Mucosa of descending colon (tissue), 3 donors: ENCODE measurements at regions not wholly inside any gene's neighbourhood (a gene's known extent, or its start where the extent isn't known, plus 50 kb on each side); places are given as distances from the start of the nearest gene placed in this dataset.
"Not testable (repeated sequence)": the region's sequence is repeated elsewhere in the genome, so short reads cannot be mapped to it uniquely, and the experiment has no call there.

Experiments used
- ATAC-seq: fragments of 200-7000 bp; cut with Tn5 transposase; one replicate; pipeline ENCODE4 v1.9.1; 2020; ENCODE audit warnings: mild to moderate bottlenecking, moderate library complexity
- DNase-seq, 3 donors: peaks; one replicate each; pipeline ENCODE4 v3.0.0-alpha.2; 2020
- H3K36me3 ChIP-seq: fragments of 200-600 bp; one replicate; pipeline ENCODE4 v1.8.0; 2021; ENCODE audit warnings: low read depth, mild to moderate bottlenecking
- H3K4me1 ChIP-seq: fragments of 200-600 bp; one replicate; pipeline ENCODE4 v1.8.0; 2021; ENCODE audit warnings: low read depth, mild to moderate bottlenecking
- H3K4me3 ChIP-seq: fragments of 200-600 bp; one replicate; pipeline ENCODE4 v1.8.0; 2021; ENCODE audit warnings: mild to moderate bottlenecking
- H3K9me3 ChIP-seq: fragments of 200-600 bp; one replicate; pipeline ENCODE4 v1.8.0; 2021; ENCODE audit warnings: mild to moderate bottlenecking
- CTCF ChIP-seq: fragments of 200-600 bp; IDR thresholded peaks from one replicate; pipeline ENCODE4 v1.8.0; 2022; ENCODE audit warnings: antibody characterized with exemption, mild to moderate bottlenecking
- intact Hi-C, 2 donors: fragments of 100-400 bp; cut with DNase I in 1 of 2; cut with micrococcal nuclease in 1 of 2; formaldehyde crosslinking; loops; one replicate each; pipeline versions ENCODE4 v1.11.0 to v1.11.1; 2022; cut with DNase I, micrococcal nuclease
- donor health status: DM: no; HTN: no; CAD: no; lungs with moderate emphysema.
- donor health status: DM: no; HTN: no; CAD: no.
- donor health status: DM: no; HTN: yes; CAD: no.

DNA sequence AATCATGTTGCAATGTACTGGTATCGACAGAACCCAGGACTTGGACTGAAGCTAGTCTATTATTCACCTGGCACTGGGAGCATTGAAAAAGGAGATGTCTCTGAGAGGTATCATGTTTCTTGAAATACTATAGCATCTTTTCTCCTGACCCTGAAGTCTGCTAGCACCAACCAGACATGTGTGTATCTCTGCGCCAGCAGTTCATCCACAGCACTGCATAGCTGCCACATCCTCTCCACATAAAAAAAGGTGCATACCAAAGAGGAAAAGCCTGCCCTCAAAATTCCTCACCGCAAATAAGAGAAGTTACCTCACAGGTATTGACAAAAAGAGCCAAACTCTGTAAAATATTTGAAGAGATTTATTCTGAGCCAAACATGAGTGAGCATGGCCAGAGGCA, 99.5 kb upstream of the PRSS3 start:
- DNase-seq, result no peak
- no peaks in the 10 kb centered on the region for H3K9me3 ChIP-seq
- TF ChIP-seq CTCF, result no peak
- ATAC-seq, result no peak
- intact Hi-C loops, result no loop called here
- no peaks in the 10 kb centered on the region for H3K4me1 ChIP-seq
- H3K4me3 ChIP-seq, result no peak overlapping the region
- H3K36me3 ChIP-seq, result no peaks in the 10 kb centered on the region

- intact Hi-C loops, result no loop called here
- no peak for DNase-seq
- Histone ChIP-seq H3K36me3 (no peaks in the 10 kb centered on the region), H3K4me3 (no peak overlapping the region), H3K4me1 (no peaks in the 10 kb centered on the region), H3K9me3 (no peaks in the 10 kb centered on the region)
- no peak for TF ChIP-seq CTCF
- ATAC-seq, result no peak
Measured at GRCh38 chr9:33697171-33697570, 98.2 kb upstream of the PRSS3 start.

- ATAC-seq, result no peak
- DNase-seq, result no peak
- no peak overlapping the region for H3K4me3 ChIP-seq
- no peaks in the 10 kb centered on the region for H3K36me3 ChIP-seq
- no peaks in the 10 kb centered on the region for H3K9me3 ChIP-seq
- no peaks in the 10 kb centered on the region for H3K4me1 ChIP-seq
- intact Hi-C loops, result no loop called here
- no peak for TF ChIP-seq CTCF
Measured at GRCh38 chr9:33698267-33698666, 97.1 kb upstream of the PRSS3 start.

- intact Hi-C loops, ATAC-seq, DNase-seq, H3K4me3 ChIP-seq, H3K9me3 ChIP-seq, H3K36me3 ChIP-seq, H3K4me1 ChIP-seq: not testable (repeated sequence)
Measured at GRCh38 chr9:33700940-33701339, 94.4 kb upstream of the PRSS3 start.

DNA sequence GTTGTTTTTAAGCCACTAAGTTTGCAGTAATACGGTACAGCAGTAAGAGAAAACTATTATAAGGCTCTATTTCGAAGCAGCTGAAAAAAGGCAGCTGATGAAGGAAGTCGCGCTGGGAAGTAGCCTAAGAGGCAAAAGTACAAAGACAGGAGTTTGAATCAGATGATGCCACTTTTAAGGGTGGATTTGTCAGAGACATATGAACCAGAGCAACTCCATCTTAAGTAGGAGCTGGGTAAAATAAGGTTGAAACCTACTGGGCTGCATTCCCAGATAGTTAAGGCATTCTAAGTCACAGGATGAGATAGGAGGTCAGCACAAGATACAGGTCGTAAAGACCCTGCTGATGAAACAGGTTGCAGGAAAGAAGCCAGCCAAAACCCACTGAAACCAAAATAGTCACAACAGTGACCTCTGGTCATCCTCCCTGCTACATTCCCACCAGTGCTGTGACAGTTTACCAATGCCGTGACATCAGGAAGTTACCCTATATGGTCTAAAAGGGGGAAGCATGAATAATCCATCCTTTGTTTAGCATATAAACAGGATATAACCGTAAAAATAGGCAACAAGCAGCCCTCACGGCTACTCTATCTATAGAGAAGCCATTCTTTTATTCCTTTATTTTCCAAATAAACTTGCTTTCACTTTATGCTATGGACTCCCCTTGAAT, 91.8 kb upstream of the PRSS3 start:
- H3K4me3 ChIP-seq, result no peak overlapping the region
- intact Hi-C loops, result no loop called here
- DNase-seq (no peak), ATAC-seq (no peak)
- H3K36me3 ChIP-seq, result no peaks in the 10 kb centered on the region
- H3K9me3 ChIP-seq, result no peaks in the 10 kb centered on the region
- no peak for TF ChIP-seq CTCF
- H3K4me1 ChIP-seq, result no peaks in the 10 kb centered on the region

DNA sequence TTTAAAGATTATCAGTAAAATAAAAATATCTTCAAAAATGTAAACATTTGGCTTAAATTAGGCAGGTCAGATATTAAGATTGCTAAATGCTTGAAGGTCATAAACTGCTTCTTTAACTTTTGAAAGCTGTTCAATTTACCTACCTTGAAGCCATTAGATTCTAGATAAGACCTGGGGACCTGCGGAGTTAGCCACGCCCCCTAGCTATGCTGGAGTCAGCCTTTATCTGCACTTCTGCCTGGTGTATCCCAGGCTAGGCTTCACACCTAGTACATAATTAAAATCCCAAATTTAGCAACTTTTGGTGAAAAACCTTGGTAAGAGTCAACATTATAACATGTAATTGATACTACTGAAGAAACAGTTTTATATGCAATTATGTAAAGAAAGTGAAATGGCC, 89.9 kb upstream of the PRSS3 start:
- H3K4me3 ChIP-seq, DNase-seq, H3K9me3 ChIP-seq, intact Hi-C loops, ATAC-seq, H3K36me3 ChIP-seq, H3K4me1 ChIP-seq: not testable (repeated sequence)

DNA sequence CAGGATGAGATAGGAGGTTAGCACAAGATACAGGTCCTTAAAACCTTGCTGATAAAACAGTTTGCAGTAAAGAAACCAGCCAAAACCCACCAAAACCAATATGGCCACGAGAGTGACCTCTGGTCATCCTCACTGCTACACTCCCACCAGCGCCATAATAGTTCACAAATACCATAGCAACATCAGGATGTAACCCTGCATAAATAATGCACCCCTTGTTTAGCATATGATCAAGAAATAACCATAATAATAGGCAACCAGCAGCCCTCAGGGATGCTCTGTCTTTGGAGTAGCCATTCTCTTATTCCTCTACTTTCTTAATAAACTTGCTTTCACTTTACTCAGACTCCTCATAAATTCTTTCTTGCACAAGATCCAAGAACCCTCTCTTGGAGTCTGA, 86.9 kb upstream of the PRSS3 start:
- ATAC-seq, result no peak
- no peak overlapping the region for H3K4me3 ChIP-seq
- intact Hi-C loops, result no loop called here
- TF ChIP-seq CTCF, result no peak
- DNase-seq, result no peak
- no peaks in the 10 kb centered on the region for H3K9me3 ChIP-seq
- H3K36me3 ChIP-seq, result no peaks in the 10 kb centered on the region
- no peaks in the 10 kb centered on the region for H3K4me1 ChIP-seq
